ENCODE measurements at regions not wholly inside any gene's neighbourhood (a gene's known extent, or its start where the extent isn't known, plus 50 kb on each side); places are given as distances from the start of the nearest gene placed in this dataset.

DNA sequence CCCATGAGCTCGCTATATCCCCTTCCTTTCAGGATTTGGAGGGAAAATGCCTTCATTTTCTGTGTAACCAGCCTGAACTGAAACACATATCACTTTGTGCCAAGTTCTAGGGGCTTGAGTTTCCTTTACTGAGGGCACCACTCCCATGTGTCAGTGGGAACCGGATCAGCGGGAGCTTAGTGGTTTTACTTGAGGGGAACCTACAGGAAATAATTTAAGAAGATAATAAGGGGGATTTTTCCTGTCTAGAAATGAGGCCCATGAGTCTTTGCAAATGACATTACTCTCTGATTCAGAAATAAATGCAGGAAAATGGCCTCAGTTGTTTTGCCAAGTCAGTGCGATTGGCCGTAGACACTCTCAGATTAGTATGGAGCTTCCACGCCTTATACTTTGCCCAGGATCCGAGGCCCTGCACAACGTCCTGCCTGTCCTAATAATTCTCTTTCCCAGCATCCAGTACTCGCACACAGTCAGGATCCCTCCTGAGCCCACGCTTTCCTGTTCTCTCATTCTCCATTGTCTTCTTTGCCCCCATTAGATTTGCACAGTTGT, 86.4 kb upstream of the LYZL1 start (continued):
- TF ChIP-seq, protein P1, sequence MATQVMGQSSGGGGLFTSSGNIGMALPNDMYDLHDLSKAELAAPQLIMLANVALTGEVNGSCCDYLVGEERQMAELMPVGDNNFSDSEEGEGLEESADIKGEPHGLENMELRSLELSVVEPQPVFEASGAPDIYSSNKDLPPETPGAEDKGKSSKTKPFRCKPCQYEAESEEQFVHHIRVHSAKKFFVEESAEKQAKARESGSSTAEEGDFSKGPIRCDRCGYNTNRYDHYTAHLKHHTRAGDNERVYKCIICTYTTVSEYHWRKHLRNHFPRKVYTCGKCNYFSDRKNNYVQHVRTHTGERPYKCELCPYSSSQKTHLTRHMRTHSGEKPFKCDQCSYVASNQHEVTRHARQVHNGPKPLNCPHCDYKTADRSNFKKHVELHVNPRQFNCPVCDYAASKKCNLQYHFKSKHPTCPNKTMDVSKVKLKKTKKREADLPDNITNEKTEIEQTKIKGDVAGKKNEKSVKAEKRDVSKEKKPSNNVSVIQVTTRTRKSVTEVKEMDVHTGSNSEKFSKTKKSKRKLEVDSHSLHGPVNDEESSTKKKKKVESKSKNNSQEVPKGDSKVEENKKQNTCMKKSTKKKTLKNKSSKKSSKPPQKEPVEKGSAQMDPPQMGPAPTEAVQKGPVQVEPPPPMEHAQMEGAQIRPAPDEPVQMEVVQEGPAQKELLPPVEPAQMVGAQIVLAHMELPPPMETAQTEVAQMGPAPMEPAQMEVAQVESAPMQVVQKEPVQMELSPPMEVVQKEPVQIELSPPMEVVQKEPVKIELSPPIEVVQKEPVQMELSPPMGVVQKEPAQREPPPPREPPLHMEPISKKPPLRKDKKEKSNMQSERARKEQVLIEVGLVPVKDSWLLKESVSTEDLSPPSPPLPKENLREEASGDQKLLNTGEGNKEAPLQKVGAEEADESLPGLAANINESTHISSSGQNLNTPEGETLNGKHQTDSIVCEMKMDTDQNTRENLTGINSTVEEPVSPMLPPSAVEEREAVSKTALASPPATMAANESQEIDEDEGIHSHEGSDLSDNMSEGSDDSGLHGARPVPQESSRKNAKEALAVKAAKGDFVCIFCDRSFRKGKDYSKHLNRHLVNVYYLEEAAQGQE (IDR thresholded peaks at IDR 0.05; ENCODE audit: low read depth, low read length), result no peak
- TF ChIP-seq NR2C2 (IDR thresholded peaks at IDR 0.05; ENCODE audit: borderline replicate concordance, control insufficient read depth, insufficient read length, low read depth) (no peak), EGR1 (IDR thresholded peaks at IDR 0.05; ENCODE audit: borderline replicate concordance in 1 of 2, low read depth in 2 of 2, low read length in 2 of 2) (no peak)

DNA sequence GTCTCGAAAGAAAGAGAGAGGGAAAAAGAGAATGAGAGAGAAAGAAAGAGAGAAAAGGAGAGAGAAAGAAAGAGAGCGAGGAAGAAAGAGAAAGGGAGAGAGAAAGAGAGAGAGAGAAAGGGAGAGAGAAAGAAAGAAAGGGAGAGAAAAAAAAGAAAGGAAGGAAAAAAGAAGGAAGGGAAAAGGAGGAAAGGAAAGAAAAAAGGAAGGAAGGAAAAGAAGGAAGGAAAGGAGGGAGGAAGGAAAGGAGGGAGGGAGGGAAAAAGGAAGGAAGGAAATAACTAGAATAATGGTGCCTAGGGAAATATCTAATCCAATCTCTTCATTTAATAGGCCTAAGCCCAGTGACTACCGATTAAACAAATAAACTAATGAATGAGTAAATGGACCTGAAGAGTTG, 85.4 kb upstream of the LYZL1 start:
- ATAC-seq (no peak), FAIRE-seq (no peak), DNase-seq (ENCODE audit: low read depth, low spot score) (no peak)
- Histone ChIP-seq H3K4me1 (ENCODE audit: control insufficient read depth, insufficient read depth, low read length) (no peaks in the 10 kb centered on the region), H3K79me2 (ENCODE audit: control insufficient read depth, insufficient read depth, low read length) (no peaks in the 10 kb centered on the region), H3K4me2 (ENCODE audit: control insufficient read depth, insufficient read depth) (no peak overlapping the region), H3K27me3 (replicated peaks in 1 of 2; ENCODE audit: control insufficient read depth in 2 of 2, insufficient read depth in 2 of 2, low read length in 1 of 2) (no peaks in the 10 kb centered on the region), H3K27ac (ENCODE audit: control insufficient read depth, insufficient read depth) (no peak overlapping the region), H4K20me1 (ENCODE audit: control insufficient read depth, insufficient read depth) (no peaks in the 10 kb centered on the region), H2AFZ (ENCODE audit: control insufficient read depth, low read depth, low read length) (no peak overlapping the region), H3K4me3 (no peak overlapping the region), H3K9me3 (replicated peaks; ENCODE audit: control insufficient read depth, insufficient read depth, low read length) (no peaks in the 10 kb centered on the region), H3K9ac (ENCODE audit: control insufficient read depth, insufficient read depth, low read length) (no peak overlapping the region), H3K36me3 (ENCODE audit: control insufficient read depth in 2 of 2, insufficient read depth in 2 of 2, low read length in 1 of 2) (no peaks in the 10 kb centered on the region)
- CTCF ChIA-PET, result interaction anchor here (0.6 kb wide), 1 partner anchor 11 kb away, joined by 3 read pairs; no protein-coding TSS in a partner anchor
- in situ Hi-C loops (cut with MboI) (no loop called here), intact Hi-C loops (cut with micrococcal nuclease; ENCODE audit: unreplicated experiment) (no loop called here)
- BruUV-seq (replicated peaks), result no TSS peak
- POLR2A ChIA-PET, result no interaction called here
- SMC1A ChIA-PET (ENCODE audit: uncharacterized antibody, unreplicated experiment), result no interaction called here
- 18% methylated on average over 3 of the region's 3 CpGs for WGBS (ENCODE audit: insufficient coverage, insufficient replicate concordance, low lambda C conversion rate, missing lambda C conversion rate)
- no peak for TF ChIP-seq NR2F1 (conservative IDR thresholded peaks at IDR 0.05)
- no peak for TF ChIP-seq LARP7 (IDR thresholded peaks at IDR 0.05)
- TF ChIP-seq, protein P2, sequence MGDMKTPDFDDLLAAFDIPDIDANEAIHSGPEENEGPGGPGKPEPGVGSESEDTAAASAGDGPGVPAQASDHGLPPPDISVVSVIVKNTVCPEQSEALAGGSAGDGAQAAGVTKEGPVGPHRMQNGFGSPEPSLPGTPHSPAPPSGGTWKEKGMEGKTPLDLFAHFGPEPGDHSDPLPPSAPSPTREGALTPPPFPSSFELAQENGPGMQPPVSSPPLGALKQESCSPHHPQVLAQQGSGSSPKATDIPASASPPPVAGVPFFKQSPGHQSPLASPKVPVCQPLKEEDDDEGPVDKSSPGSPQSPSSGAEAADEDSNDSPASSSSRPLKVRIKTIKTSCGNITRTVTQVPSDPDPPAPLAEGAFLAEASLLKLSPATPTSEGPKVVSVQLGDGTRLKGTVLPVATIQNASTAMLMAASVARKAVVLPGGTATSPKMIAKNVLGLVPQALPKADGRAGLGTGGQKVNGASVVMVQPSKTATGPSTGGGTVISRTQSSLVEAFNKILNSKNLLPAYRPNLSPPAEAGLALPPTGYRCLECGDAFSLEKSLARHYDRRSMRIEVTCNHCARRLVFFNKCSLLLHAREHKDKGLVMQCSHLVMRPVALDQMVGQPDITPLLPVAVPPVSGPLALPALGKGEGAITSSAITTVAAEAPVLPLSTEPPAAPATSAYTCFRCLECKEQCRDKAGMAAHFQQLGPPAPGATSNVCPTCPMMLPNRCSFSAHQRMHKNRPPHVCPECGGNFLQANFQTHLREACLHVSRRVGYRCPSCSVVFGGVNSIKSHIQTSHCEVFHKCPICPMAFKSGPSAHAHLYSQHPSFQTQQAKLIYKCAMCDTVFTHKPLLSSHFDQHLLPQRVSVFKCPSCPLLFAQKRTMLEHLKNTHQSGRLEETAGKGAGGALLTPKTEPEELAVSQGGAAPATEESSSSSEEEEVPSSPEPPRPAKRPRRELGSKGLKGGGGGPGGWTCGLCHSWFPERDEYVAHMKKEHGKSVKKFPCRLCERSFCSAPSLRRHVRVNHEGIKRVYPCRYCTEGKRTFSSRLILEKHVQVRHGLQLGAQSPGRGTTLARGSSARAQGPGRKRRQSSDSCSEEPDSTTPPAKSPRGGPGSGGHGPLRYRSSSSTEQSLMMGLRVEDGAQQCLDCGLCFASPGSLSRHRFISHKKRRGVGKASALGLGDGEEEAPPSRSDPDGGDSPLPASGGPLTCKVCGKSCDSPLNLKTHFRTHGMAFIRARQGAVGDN (IDR thresholded peaks at IDR 0.05), result no peak
- TF ChIP-seq, protein P3, sequence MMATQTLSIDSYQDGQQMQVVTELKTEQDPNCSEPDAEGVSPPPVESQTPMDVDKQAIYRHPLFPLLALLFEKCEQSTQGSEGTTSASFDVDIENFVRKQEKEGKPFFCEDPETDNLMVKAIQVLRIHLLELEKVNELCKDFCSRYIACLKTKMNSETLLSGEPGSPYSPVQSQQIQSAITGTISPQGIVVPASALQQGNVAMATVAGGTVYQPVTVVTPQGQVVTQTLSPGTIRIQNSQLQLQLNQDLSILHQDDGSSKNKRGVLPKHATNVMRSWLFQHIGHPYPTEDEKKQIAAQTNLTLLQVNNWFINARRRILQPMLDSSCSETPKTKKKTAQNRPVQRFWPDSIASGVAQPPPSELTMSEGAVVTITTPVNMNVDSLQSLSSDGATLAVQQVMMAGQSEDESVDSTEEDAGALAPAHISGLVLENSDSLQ (IDR thresholded peaks at IDR 0.05), result no peak
- TF ChIP-seq HDAC6 (IDR thresholded peaks at IDR 0.05; ENCODE audit: unreplicated experiment), result no peak
- RAD21 ChIA-PET (ENCODE audit: unreplicated experiment), result no interaction called here

Measured in GM12878 (cell line).